ENCODE measurements at regions not wholly inside any gene's neighbourhood (a gene's known extent, or its start where the extent isn't known, plus 50 kb on each side); places are given as distances from the start of the nearest gene placed in this dataset.
"Not testable (repeated sequence)": the region's sequence is repeated elsewhere in the genome, so short reads cannot be mapped to it uniquely, and the experiment has no call there.

DNA sequence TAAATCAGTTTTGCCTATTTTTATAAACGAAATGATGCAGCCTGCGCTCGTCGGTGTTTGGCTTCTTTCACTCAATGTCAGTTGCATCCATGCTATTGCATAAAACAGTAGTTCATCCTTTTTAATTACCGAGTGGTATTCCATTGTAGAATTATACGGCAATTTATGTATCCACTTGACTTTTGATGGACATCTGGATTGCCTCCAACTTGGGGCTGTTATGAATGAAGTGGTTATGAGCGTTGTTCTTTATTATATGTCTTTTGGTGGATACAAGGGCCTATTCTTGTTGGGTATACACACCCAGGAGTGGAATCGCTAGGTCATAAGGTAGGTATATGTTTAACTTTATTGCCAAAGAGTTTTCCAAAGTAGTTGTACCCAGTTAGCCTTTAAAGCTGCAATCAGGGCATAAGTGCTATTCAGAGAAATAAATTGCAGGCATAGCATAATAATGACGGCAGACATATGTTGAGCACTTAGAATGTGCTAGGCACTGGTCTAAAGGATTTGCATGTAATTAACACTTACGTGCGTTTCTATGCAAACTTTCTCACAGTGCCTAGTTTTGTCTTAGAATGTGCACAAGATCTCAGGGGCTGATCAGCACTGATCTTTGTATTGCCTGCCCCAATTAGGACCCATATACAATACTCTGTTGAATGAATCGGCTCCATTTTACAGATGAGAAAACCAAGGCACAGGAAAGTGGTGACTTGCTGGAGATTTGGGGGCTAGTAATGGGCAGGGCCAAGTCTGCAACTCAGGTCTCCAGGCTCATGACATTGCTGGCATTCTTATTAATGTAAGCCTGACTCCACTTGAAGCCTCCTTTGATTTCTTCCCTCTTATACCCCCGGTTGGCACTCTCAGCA, 407.0 kb downstream of the BCOR start:
- peaks cover 0 to 30% (median 16%) of the 10 kb centered on the region in 6 donors for H3K4me1 ChIP-seq
- peaks cover 0 to 40% (median 22%) of the 10 kb centered on the region in 7 donors for H3K27me3 ChIP-seq (replicated peaks in 1 of 7)
- intact Hi-C loops (cut with DNase I; ENCODE audit: low total_unique reads): no loop called here
- no peak overlapping the region for H3K4me3 ChIP-seq
- peaks cover 0 to 5% (median 0%) of the 10 kb centered on the region in 8 donors for H3K9me3 ChIP-seq
- DNase-seq: no peak
- H3K36me3 ChIP-seq: no peaks in the 10 kb centered on the region
- no peak for TF ChIP-seq POLR2AphosphoS5 (IDR thresholded peaks at IDR 0.05)
- TF ChIP-seq, protein P1, sequence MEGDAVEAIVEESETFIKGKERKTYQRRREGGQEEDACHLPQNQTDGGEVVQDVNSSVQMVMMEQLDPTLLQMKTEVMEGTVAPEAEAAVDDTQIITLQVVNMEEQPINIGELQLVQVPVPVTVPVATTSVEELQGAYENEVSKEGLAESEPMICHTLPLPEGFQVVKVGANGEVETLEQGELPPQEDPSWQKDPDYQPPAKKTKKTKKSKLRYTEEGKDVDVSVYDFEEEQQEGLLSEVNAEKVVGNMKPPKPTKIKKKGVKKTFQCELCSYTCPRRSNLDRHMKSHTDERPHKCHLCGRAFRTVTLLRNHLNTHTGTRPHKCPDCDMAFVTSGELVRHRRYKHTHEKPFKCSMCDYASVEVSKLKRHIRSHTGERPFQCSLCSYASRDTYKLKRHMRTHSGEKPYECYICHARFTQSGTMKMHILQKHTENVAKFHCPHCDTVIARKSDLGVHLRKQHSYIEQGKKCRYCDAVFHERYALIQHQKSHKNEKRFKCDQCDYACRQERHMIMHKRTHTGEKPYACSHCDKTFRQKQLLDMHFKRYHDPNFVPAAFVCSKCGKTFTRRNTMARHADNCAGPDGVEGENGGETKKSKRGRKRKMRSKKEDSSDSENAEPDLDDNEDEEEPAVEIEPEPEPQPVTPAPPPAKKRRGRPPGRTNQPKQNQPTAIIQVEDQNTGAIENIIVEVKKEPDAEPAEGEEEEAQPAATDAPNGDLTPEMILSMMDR (IDR thresholded peaks at IDR 0.05 in 8 of 11, conservative IDR thresholded peaks at IDR 0.05 in 3 of 11): no peak
- no peak overlapping the region for H3K27ac ChIP-seq
- WGBS, 5 donors: 84 to 91% (median 86%) methylated on average over 13 of the region's 13 CpGs

DNA sequence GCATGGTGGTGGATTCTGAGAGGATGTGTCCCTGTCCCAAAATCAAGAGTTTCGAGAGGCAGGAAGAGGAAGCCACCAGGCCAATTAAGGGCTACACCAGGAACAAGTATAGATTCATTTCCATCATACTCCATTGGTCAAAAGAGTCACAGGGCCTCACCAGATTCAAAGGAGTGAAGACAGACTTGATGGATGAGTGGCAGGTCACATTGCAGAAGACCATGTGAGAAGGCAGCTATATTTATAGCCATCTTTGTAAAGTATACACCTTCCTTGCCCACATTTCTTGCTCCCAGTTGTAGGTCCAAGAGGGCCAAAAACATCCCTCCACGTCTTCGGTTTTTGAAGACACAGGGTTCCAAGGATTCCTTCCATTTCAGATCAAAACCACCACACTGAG, 406.0 kb downstream of the BCOR start:
- H3K9me3 ChIP-seq: peaks cover 0 to 15% (median 8%) of the 10 kb centered on the region in 8 donors
- no peak overlapping the region for H3K4me3 ChIP-seq
- H3K27me3 ChIP-seq (replicated peaks in 1 of 7): peaks cover 0 to 40% (median 22%) of the 10 kb centered on the region in 7 donors
- DNase-seq: no peak
- peaks cover 0 to 29% (median 16%) of the 10 kb centered on the region in 6 donors for H3K4me1 ChIP-seq
- no peak overlapping the region for H3K27ac ChIP-seq
- no peak for TF ChIP-seq POLR2A (IDR thresholded peaks at IDR 0.05)
- TF ChIP-seq POLR2AphosphoS5 (IDR thresholded peaks at IDR 0.05): no peak
- TF ChIP-seq, protein P1 (IDR thresholded peaks at IDR 0.05 in 8 of 11, conservative IDR thresholded peaks at IDR 0.05 in 3 of 11): no peak
- WGBS, 5 donors: 66 to 86% (median 78%) methylated on average over 3 of the region's 3 CpGs
- H3K36me3 ChIP-seq: no peaks in the 10 kb centered on the region
- intact Hi-C loops (cut with DNase I; ENCODE audit: low total_unique reads): no loop called here

DNA sequence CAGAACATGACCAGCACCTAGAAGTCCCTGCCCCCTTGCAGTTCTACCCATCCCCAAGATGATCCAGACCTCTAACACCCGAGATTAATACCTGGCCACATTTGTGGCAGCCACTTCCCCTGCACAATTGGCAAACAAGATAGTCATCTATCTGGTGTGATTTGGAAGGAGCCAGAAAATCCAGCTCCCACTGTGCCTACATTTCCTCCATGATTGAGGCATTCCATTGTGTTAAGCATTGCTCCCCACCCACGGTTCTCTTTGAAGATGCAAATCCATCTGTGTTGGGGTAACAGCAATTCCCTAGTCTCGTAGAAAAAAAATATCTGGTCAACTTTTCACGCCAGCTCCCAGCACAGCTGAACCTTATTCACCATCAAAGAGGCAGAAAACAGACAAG, 405.0 kb downstream of the BCOR start:
- TF ChIP-seq, protein P1 (IDR thresholded peaks at IDR 0.05 in 8 of 11, conservative IDR thresholded peaks at IDR 0.05 in 3 of 11): no peak
- TF ChIP-seq POLR2A (IDR thresholded peaks at IDR 0.05) (no peak), POLR2AphosphoS5 (IDR thresholded peaks at IDR 0.05) (no peak)
- Histone ChIP-seq H3K27ac (no peak overlapping the region), H3K4me3 (no peak overlapping the region), H3K4me1 (peaks cover 0 to 20% (median 14%) of the 10 kb centered on the region in 6 donors), H3K9me3 (peaks cover 0 to 16% (median 8%) of the 10 kb centered on the region in 8 donors), H3K36me3 (no peaks in the 10 kb centered on the region), H3K27me3 (replicated peaks in 1 of 7) (peaks cover 0 to 30% (median 21%) of the 10 kb centered on the region in 7 donors)
- 54 to 87% (median 67%) methylated on average over 4 of the region's 4 CpGs for WGBS, 5 donors
- intact Hi-C loops (cut with DNase I; ENCODE audit: low total_unique reads): no loop called here
- no peak for DNase-seq

DNA sequence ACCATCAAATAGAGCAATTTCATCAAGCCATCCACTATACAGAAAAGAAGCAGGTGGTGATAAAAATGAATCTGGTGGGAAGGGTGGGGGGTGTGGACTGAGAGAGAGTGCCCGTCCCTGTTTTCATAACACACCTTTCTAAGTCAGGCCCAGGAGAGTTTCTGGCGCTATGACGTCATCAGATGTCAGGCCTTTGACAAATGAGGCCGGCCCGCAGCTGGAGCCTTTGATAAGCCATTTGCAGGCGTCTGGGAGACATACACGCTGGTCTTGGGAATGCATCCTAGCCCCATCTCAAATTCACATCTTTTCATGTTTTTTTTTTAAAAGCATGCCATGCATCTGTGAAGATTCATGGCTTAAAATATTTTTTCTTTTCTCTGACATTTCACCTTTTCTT, 404.5 kb downstream of the BCOR start:
- TF ChIP-seq POLR2A (IDR thresholded peaks at IDR 0.05) (no peak), POLR2AphosphoS5 (IDR thresholded peaks at IDR 0.05) (no peak)
- TF ChIP-seq, protein P1 (IDR thresholded peaks at IDR 0.05 in 8 of 11, conservative IDR thresholded peaks at IDR 0.05 in 3 of 11): no peak
- peaks cover 0 to 16% (median 8%) of the 10 kb centered on the region in 8 donors for H3K9me3 ChIP-seq
- intact Hi-C loops (cut with DNase I; ENCODE audit: low total_unique reads): no loop called here
- no peaks in the 10 kb centered on the region for H3K36me3 ChIP-seq
- H3K4me3 ChIP-seq: no peak overlapping the region
- H3K4me1 ChIP-seq: peaks cover 0 to 15% (median 10%) of the 10 kb centered on the region in 6 donors
- DNase-seq: no peak
- H3K27me3 ChIP-seq (replicated peaks in 1 of 7): peaks cover 0 to 25% (median 19%) of the 10 kb centered on the region in 7 donors
- H3K27ac ChIP-seq: no peak overlapping the region
- 40 to 68% (median 65%) methylated on average over 7 of the region's 7 CpGs for WGBS, 5 donors

DNA sequence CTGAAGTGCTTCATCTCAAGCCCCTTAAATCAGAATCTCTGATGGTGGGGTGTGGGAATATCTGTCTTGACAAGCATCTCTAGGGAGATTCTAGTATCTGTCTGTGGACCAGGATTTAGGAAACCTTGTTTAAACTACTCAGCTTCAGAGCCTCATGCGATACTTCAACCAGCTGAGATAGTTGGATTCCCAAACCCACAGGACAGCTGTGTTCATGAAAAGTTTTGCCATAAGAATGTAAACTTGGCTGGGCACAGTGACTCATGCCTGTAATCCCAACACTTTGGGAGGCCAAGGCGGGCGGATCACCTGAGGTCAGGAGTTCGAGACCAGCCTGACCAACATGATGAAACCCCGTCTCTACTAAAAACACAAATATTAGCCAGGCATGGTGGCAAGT, 395.1 kb downstream of the BCOR start:
- DNase-seq; H3K4me1 ChIP-seq; H3K27me3 ChIP-seq (replicated peaks in 1 of 7); intact Hi-C loops (cut with DNase I; ENCODE audit: low total_unique reads); H3K27ac ChIP-seq; H3K36me3 ChIP-seq; H3K9me3 ChIP-seq; H3K4me3 ChIP-seq: not testable (repeated sequence)
- 90 to 95% (median 92%) methylated on average over 5 of the region's 5 CpGs for WGBS, 5 donors

All from spleen (tissue), 11 donors.